ENCODE measurements at regions not wholly inside any gene's neighbourhood (a gene's known extent, or its start where the extent isn't known, plus 50 kb on each side); places are given as distances from the start of the nearest gene placed in this dataset.

DNA sequence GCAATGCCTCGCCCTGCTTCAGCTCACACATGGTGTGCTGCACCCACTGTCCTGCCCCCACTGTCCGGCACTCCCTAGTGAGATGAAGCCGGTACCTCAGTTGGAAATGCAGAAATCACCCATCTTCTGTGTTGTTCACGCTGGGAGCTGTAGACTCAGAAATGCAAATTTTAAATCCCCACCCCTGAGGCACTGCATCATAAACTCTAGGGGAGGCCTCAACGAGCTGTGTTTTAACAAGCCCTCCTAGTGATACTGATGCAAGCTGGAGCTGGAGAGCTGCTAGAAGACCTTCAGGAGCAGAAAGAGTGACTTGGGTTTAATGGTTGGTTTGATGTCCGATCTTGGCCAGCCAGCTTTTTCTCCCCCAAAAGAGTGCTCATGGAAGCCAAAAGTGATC lies 146.0 kb upstream of the MAST4 start:
- Histone ChIP-seq H2BK20ac (ENCODE audit: low read length) (no peak overlapping the region), H4K20me1 (replicated peaks in 1 of 2; ENCODE audit: control insufficient read depth in 1 of 2, insufficient read depth in 2 of 2, low read length in 2 of 2) (no peaks in the 10 kb centered on the region), H3K18ac (ENCODE audit: extremely low read depth, low read length) (no peak overlapping the region), H3K27me3 (replicated peaks in 1 of 4; ENCODE audit: control insufficient read depth in 3 of 4, extremely low read depth in 1 of 4, insufficient read depth in 3 of 4, low read length in 3 of 4) (no peaks in the 10 kb centered on the region), H3K14ac (ENCODE audit: insufficient read length) (no peak overlapping the region), H4K91ac (replicated peaks; ENCODE audit: insufficient read length, low read length) (no peak overlapping the region), H3K4me3 (ENCODE audit: extremely low read depth in 1 of 4, insufficient read depth in 2 of 4, low read depth in 3 of 4, low read length in 4 of 4) (no peak overlapping the region), H2AK5ac (ENCODE audit: low read depth, low read length) (no peak overlapping the region), H3K79me2 (ENCODE audit: control insufficient read depth in 1 of 2, insufficient read depth in 2 of 2, low read length in 2 of 2) (no peaks in the 10 kb centered on the region), H3K27ac (ENCODE audit: low read depth, low read length) (no peak overlapping the region), H4K5ac (ENCODE audit: insufficient read length, low read depth, low read length) (no peak overlapping the region), H3K9me3 (ENCODE audit: insufficient read depth in 2 of 2, low read depth in 1 of 2, low read length in 1 of 2) (peaks cover 14 to 18% of the 10 kb centered on the region in 2 experiments), H3K4me2 (ENCODE audit: insufficient read depth in 1 of 2, low read depth in 2 of 2, low read length in 2 of 2) (no peak overlapping the region), H2AFZ (ENCODE audit: low read length) (no peak overlapping the region), H2BK120ac (replicated peaks; ENCODE audit: low read depth, low read length) (no peak overlapping the region), H3K79me1 (ENCODE audit: low read depth, low read length) (no peaks in the 10 kb centered on the region), H3K36me3 (ENCODE audit: control insufficient read depth in 2 of 4, insufficient read depth in 4 of 4, low read length in 3 of 4) (peaks cover 0 to 6% (median 0%) of the 10 kb centered on the region in 4 experiments; a peak in 1 of 8 replicates), H3K23ac (ENCODE audit: insufficient read length) (no peak overlapping the region), H2BK12ac (ENCODE audit: low read depth, low read length) (no peak overlapping the region), H3K4ac (replicated peaks; ENCODE audit: insufficient read length, low read depth, low read length) (no peak overlapping the region), H4K8ac (ENCODE audit: extremely low read depth, insufficient read depth, low read length) (no peak overlapping the region), H3K9ac (replicated peaks in 1 of 4; ENCODE audit: extremely low read depth in 1 of 4, low read depth in 3 of 4, low read length in 3 of 4) (no peak overlapping the region), H2BK15ac (ENCODE audit: low read length) (no peak overlapping the region), H3K4me1 (replicated peaks in 1 of 4; ENCODE audit: control insufficient read depth in 3 of 4, insufficient read depth in 4 of 4, low read length in 3 of 4) (no peaks in the 10 kb centered on the region; a peak in 1 of 7 replicates), H3K56ac (replicated peaks; ENCODE audit: insufficient read length, low read depth, low read length) (no peak overlapping the region), H2BK5ac (ENCODE audit: low read depth, low read length) (no peak overlapping the region), H3K23me2 (ENCODE audit: low read depth, low read length) (no peaks in the 10 kb centered on the region)
- DNase-seq (ENCODE audit: low read depth in 1 of 2, low spot score in 2 of 2) (no peak), FAIRE-seq (no peak)
- POLR2A ChIA-PET (ENCODE audit: partially characterized antibody): no interaction called here
- WGBS, 2 experiments (ENCODE audit: extremely low coverage in 1 of 2, insufficient coverage in 1 of 2, insufficient read length in 1 of 2, insufficient replicate concordance in 2 of 2, low coverage in 1 of 2, low lambda C conversion rate in 2 of 2, missing lambda C conversion rate in 1 of 2): 91% methylated on average over 6 of the region's 6 CpGs; no CpG with 5 or more reads in 1 of the 2 experiments
- CTCF ChIA-PET (ENCODE audit: partially characterized antibody): interaction anchor here (0.9 kb wide), 1 partner anchor 144 kb away, joined by 3 read pairs; no protein-coding TSS in a partner anchor
- no peak for TF ChIP-seq JUND (IDR thresholded peaks at IDR 0.05; ENCODE audit: low read length)
